Brain microvascular endothelial cell (primary cell): ENCODE measurements at regions not wholly inside any gene's neighbourhood (a gene's known extent, or its start where the extent isn't known, plus 50 kb on each side); places are given as distances from the start of the nearest gene placed in this dataset.
"Not testable (repeated sequence)": the region's sequence is repeated elsewhere in the genome, so short reads cannot be mapped to it uniquely, and the experiment has no call there.

Source experiments
- DNase-seq: peaks from one replicate; pipeline ENCODE4 v3.0.0-alpha.2; 2020
- H3K27ac ChIP-seq: fragments of 250-450 bp; sonication (Bioruptor Pico); 2 replicates; pipeline ENCODE4 v1.5.1; 2020; ENCODE audit warnings: mild to moderate bottlenecking, moderate library complexity
- H3K27me3 ChIP-seq: fragments of 250-450 bp; sonication (Bioruptor Pico); replicated peaks from 2 replicates; pipeline ENCODE4 v1.5.1; 2020; ENCODE audit warnings: mild to moderate bottlenecking
- H3K36me3 ChIP-seq: fragments of 250-450 bp; sonication (Bioruptor Pico); replicated peaks from 2 replicates; pipeline ENCODE4 v1.5.1; 2020; ENCODE audit warnings: mild to moderate bottlenecking
- H3K4me3 ChIP-seq: 2 replicates; pipeline ENCODE4 v1.5.1; 2011; ENCODE audit warnings: low read depth, mild to moderate bottlenecking, control low read depth, low read length, moderate library complexity
- in situ Hi-C: cut with HindIII; loops from 2 replicates; pipeline ENCODE4 v1.10.0; 2017; ENCODE audit warnings: low sequenced_read_pairs, low pct_ligation_motif_present
- TF ChIP-seq, protein P1 (sequence below): IDR thresholded peaks from 2 replicates; pipeline ENCODE4 v1.5.1; 2011; ENCODE audit warnings: low read depth, mild to moderate bottlenecking, moderate library complexity, low read length, control low read depth, inconsistent platforms; ENCODE audit errors: missing control alignments

DNA sequence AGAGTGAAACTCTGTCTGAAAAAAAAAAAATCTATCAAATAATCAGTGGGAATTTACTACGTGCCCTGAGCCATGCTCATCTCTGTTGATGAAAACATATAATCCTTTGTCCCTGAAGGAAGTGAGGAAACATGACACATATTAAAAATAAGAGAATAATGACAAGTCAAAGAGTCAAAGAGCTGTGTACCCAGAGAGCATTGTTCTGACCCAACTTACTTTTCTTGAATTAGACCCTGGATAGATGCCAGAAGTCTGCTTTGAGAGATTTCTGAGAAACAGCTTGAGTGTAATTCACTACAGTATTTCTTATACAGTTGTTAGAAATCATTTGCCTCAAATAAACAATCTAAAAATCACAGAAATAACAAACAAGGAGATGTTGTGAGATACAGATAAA is 490.0 kb upstream of the PIK3R1 start:
- H3K27me3 ChIP-seq, result no peaks in the 10 kb centered on the region
- no peaks in the 10 kb centered on the region for H3K36me3 ChIP-seq
- TF ChIP-seq, protein P1, sequence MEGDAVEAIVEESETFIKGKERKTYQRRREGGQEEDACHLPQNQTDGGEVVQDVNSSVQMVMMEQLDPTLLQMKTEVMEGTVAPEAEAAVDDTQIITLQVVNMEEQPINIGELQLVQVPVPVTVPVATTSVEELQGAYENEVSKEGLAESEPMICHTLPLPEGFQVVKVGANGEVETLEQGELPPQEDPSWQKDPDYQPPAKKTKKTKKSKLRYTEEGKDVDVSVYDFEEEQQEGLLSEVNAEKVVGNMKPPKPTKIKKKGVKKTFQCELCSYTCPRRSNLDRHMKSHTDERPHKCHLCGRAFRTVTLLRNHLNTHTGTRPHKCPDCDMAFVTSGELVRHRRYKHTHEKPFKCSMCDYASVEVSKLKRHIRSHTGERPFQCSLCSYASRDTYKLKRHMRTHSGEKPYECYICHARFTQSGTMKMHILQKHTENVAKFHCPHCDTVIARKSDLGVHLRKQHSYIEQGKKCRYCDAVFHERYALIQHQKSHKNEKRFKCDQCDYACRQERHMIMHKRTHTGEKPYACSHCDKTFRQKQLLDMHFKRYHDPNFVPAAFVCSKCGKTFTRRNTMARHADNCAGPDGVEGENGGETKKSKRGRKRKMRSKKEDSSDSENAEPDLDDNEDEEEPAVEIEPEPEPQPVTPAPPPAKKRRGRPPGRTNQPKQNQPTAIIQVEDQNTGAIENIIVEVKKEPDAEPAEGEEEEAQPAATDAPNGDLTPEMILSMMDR, result no peak
- H3K27ac ChIP-seq, result no peak overlapping the region
- DNase-seq, result no peak
- no peak overlapping the region for H3K4me3 ChIP-seq
- in situ Hi-C loops, result no loop called here

DNA sequence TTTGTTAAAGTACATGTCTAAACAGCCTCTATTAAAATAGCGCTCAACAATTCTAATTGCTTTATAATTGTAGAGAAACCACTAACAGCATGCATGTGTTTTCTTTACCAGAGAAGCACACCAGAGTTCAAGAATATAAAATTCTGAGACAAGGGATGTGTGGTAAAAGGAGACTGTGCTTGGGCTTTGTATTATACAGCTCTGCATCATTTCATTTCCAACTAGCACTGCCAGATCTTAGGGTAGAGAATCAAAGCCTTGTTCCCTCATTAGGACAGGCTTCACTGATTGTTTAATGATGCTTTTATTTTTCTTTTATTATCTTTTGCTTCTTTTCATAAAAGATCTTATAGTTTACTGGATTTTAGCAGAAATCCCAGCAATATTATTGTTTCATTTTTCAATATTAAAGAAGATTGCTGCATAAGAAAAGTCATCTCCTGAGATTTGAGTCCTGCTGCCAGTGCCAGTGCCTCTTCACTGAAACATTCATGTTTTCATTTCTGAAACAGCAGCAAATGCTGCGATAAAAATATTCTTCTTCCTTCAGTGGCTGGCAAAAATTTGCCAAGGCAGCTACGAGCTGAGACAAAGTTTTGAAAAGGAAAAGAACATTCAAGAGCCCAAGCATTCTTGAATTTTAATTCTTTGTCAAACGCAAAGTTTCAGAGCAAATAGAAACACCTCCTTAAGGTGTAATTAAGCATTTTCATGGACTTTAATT is 491.0 kb upstream of the PIK3R1 start:
- TF ChIP-seq, protein P1, result no peak
- Histone ChIP-seq H3K36me3 (no peaks in the 10 kb centered on the region), H3K27ac (no peak overlapping the region), H3K27me3 (no peaks in the 10 kb centered on the region), H3K4me3 (no peak overlapping the region)
- in situ Hi-C loops, result no loop called here
- DNase-seq, result no peak

DNA sequence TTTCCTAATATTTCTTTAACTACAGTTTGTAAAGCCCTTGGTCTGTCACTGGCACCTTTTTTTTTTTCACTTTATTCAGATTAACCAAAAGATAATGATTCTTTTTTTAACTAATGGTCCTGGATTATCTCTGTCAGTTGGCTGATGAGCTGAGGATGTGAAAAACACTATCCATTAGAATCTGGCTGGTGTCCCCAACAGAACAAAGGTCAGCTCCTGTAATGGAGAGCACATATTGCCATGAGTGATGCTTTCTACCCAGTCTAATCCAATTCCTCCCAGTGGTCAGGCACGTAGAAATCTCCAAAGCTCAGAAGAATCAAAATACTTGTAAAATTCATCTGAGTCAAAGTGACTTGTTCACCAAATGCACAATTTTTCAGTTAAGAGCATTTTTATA is 491.7 kb upstream of the PIK3R1 start:
- TF ChIP-seq, protein P1, result no peak
- no peak for DNase-seq
- Histone ChIP-seq H3K27me3 (no peaks in the 10 kb centered on the region), H3K36me3 (no peaks in the 10 kb centered on the region), H3K27ac (no peak overlapping the region), H3K4me3 (no peak overlapping the region)
- in situ Hi-C loops, result no loop called here

GRCh38 chr5:67722582-67722981 is 493.0 kb upstream of the PIK3R1 start:
- in situ Hi-C loops, H3K27me3 ChIP-seq, DNase-seq, H3K36me3 ChIP-seq, H3K4me3 ChIP-seq, H3K27ac ChIP-seq: not testable (repeated sequence)

DNA sequence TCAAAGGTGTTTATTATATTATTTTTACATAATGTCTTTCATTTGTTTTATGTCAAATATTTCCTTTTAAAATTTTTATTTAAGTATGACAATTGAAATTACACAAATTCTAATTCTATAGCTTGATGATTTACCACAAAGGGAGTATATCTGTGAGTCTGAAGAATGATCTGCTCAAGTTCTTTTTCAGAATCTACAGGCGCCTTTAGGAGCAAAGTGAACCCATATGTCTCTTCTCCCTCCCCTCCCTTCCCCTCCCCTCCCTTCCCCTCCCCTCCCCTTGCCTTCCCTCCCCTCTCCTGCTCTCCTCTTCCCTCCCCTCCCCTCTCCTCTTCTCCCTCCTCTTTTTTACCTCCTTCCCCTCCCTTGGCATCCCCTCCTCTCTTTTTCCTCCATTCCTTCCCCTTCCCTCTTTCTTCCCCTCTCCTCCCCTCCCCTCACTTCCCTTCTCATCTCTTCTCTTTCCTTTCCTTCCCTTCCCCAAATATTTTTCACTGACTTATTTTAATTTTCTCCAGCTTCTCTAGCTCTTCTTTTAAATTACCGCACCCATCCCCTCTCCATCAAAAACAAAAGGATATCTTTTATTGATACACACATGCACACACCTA is 495.3 kb upstream of the PIK3R1 start:
- H3K27me3 ChIP-seq, result no peaks in the 10 kb centered on the region
- H3K36me3 ChIP-seq, result no peaks in the 10 kb centered on the region
- no peak overlapping the region for H3K4me3 ChIP-seq
- no peak overlapping the region for H3K27ac ChIP-seq
- TF ChIP-seq, protein P1, result no peak
- in situ Hi-C loops, result no loop called here
- no peak for DNase-seq

GRCh38 chr5:67702008-67702407 is 505.4 kb upstream of the CD180 start:
- Histone ChIP-seq H3K36me3 (no peaks in the 10 kb centered on the region), H3K4me3 (no peak overlapping the region), H3K27me3 (no peaks in the 10 kb centered on the region), H3K27ac (no peak overlapping the region)
- TF ChIP-seq, protein P1, result no peak
- in situ Hi-C loops, result no loop called here
- no peak for DNase-seq
